Medulla oblongata (tissue), 1 donor: ENCODE measurements at regions not wholly inside any gene's neighbourhood (a gene's known extent, or its start where the extent isn't known, plus 50 kb on each side); places are given as distances from the start of the nearest gene placed in this dataset.

ENCODE experiments used
- DNase-seq: peaks from one replicate; pipeline ENCODE4 v3.0.0-alpha.2; 2015; ENCODE audit errors: extremely low spot score

GRCh38 chr3:154060238-154061000, 60.8 kb upstream of the ARHGEF26 start:
- peak; percentile 75 for DNase-seq

- DNase-seq, result no peak
Measured at GRCh38 chr3:154061001-154061370, 60.2 kb upstream of the ARHGEF26 start.

GRCh38 chr3:154062513-154062912, 58.7 kb upstream of the ARHGEF26 start:
- DNase-seq, result no peak

GRCh38 chr3:154071146-154071545, 50.0 kb upstream of the ARHGEF26 start:
- no peak for DNase-seq
